Urinary bladder (tissue), 3 donors: ENCODE measurements at regions not wholly inside any gene's neighbourhood (a gene's known extent, or its start where the extent isn't known, plus 50 kb on each side); places are given as distances from the start of the nearest gene placed in this dataset.

Experiments used
- DNase-seq: peaks from one replicate; pipeline ENCODE4 v3.0.0-alpha.2; 2015; ENCODE audit errors: extremely low spot score
- H3K27ac ChIP-seq: one replicate; pipeline ENCODE4 v1.5.1; 2013; ENCODE audit warnings: low read depth, mild to moderate bottlenecking, moderate library complexity
- H3K36me3 ChIP-seq: one replicate; pipeline ENCODE4 v1.6.1; 2013; ENCODE audit warnings: mild to moderate bottlenecking, moderate library complexity; ENCODE audit not compliant: insufficient read depth
- H3K4me1 ChIP-seq: one replicate; pipeline ENCODE4 v1.6.1; 2013; ENCODE audit warnings: mild to moderate bottlenecking, moderate library complexity; ENCODE audit not compliant: insufficient read depth
- H3K4me3 ChIP-seq: one replicate; pipeline ENCODE4 v1.5.1; 2013; ENCODE audit warnings: low read depth, low read length
- WGBS: extraction: QIAGEN DNeasy Blood & Tissue Kit; methylation state at CpG from one replicate; pipeline ENCODE4 v1.1.7; 2013; 5-methylcytosine and 5-hydroxymethylcytosine counted together
- donor health status: healthy with polysubstance abuse.
- donor health status: healthy.

DNA sequence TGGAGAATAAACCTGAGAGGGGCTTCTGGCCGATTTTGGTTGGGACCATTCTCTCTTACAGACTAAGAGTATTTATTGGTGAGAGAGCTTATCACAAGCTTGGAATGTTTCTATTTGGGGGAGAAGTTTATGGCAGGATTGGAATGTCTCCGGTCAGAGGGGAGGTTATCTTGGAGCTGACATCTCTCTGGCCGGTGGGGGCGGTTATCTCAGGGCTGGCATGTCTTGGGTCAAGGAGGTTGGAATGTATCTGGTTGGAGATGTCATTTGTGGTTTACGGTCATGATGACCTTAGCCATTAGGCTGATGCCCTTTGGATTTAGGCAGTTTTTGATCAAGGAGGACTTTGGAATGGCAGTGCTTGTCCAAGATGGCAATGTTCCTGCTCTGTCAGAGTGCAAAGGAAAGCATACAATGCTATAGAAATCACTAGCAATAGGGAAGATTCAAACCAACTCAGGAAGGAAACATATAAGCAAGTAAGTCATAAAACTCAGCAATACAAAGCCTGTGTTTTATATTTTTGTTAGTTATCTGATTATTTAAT is 362.4 kb upstream of the LRATD1 start:
- Histone ChIP-seq H3K36me3 (no peaks in the 10 kb centered on the region), H3K4me3 (no peak overlapping the region), H3K27ac (no peak overlapping the region), H3K4me1 (no peaks in the 10 kb centered on the region)
- no peak for DNase-seq
- WGBS: 69% methylated on average over 5 of the region's 5 CpGs

DNA sequence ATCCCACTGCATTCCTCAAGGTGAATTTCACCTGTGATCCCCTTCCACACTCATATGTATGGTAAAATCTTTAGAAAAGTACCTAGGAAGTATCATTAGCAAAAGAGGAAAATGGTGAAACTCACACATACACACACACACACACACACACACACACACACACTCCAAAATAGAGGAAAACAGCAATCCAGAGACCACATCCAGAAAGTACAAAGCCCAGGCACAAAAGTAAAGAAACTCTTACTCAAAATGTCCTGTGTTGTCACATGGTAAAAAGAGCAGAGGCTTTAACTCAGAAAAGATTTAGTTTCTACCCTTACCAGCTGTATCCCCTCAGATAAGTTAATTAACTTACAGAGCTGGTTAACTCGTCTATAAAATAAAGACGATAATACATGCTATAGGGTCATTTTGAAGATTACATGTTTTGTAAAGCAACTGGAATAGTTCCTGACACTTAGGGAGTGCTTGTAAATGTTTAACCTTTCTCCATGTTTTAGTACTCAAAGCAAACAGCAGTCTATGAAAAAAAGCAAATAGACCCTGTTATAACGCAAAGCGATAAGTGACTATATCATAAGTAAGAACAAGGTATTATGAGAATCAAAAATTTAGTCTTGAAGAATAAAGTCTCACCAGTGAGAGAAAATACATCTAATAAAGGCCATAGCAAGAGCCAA is 360.0 kb upstream of the LRATD1 start:
- WGBS: 46% methylated on average over 4 of the region's 4 CpGs
- H3K36me3 ChIP-seq: no peaks in the 10 kb centered on the region

DNA sequence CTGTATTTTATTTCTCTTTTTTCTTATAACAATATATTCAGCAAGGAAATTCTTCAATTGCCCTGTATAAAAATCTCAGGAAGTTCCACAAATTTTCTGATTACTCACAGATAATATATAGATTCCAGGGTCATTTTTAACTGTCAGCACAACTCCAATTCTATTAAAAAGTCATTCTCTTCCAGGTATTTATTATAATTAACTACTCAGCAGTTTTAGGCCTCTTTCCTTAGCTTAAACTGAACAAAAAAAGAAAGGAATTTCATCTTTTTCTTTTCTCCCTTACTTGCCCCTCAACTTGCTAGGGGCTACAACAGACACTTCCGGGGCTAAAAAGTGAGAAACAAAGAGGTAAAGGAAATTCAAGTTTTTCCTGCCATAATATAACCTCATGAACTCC is 358.9 kb upstream of the LRATD1 start:
- no peaks in the 10 kb centered on the region for H3K36me3 ChIP-seq
- no peak for DNase-seq
- no peak overlapping the region for H3K27ac ChIP-seq
- H3K4me1 ChIP-seq: no peaks in the 10 kb centered on the region
- 90% methylated on average over 1 of the region's 1 CpG for WGBS
- no peak overlapping the region for H3K4me3 ChIP-seq

More for the DNA sequence above, 360.0 kb upstream of the LRATD1 start:
- Histone ChIP-seq H3K4me3 (no peak overlapping the region), H3K27ac (no peak overlapping the region), H3K4me1 (no peaks in the 10 kb centered on the region)
- no peak for DNase-seq

DNA sequence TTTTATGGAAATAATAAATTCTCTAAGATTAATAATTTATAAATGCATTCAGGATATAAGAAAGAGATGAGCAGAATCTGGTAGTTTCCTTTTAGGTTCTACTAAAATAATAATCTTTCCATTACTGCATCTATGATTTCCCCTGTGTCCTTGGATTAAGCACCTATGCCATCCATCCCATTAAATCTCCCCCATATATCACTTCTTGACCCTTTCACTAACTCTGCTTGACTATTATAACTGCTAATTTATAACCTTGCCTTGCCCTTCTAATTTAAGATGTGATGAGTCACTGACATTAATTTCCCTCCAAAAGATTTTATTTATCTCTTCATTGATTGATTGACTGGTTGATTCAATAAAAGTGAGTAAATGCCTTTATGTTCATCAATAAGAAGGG is 348.3 kb upstream of the LRATD1 start:
- H3K36me3 ChIP-seq: no peaks in the 10 kb centered on the region
- DNase-seq: no peak
- no peak overlapping the region for H3K27ac ChIP-seq
- H3K4me1 ChIP-seq: no peaks in the 10 kb centered on the region
- no peak overlapping the region for H3K4me3 ChIP-seq

DNA sequence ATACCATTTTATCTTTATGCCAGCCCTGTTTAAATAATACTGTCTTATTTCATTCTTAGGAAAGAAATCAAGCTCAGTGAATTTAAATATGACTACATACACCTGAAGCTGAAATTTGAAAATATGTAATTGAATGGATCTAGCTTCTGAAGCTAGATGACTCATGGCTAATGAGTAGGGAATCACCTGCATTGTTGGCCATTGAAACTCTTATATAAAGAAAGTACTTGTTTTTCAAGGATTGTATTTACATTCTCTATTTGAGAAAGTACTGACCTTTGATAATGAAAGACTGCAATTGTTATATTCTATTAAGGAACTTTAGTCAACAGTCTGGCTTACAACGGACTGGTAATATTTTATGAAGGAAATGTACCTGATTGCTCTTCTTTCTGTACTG is 346.7 kb upstream of the LRATD1 start:
- no peak overlapping the region for H3K4me3 ChIP-seq
- no peak for DNase-seq
- no peak overlapping the region for H3K27ac ChIP-seq
- 64% methylated on average over 1 of the region's 1 CpG for WGBS
- no peaks in the 10 kb centered on the region for H3K4me1 ChIP-seq
- H3K36me3 ChIP-seq: no peaks in the 10 kb centered on the region

DNA sequence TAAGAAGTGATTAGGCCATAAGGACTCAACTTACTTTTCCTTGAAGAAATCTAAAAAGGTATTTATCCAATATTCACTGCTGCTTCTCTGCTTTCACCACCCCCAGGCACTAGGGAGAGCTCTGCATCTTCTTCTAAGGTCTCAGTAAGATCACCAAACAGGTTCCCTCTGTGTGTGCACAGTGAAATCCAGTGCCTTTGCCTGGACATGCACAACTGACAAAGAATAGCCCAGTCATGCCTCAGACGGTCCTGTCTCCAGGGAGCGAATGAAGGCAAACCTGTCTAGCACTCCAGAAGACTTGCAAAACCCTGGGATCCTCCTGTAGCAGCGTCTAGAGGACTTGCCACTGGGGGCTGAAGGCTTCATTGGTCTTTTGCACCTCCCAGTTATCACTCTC is 344.5 kb upstream of the LRATD1 start:
- peak; percentile 84 for DNase-seq
- Histone ChIP-seq H3K4me1 (no peaks in the 10 kb centered on the region), H3K36me3 (no peaks in the 10 kb centered on the region), H3K27ac (no peak overlapping the region), H3K4me3 (no peak overlapping the region)
- 70% methylated on average over 3 of the region's 3 CpGs for WGBS

DNA sequence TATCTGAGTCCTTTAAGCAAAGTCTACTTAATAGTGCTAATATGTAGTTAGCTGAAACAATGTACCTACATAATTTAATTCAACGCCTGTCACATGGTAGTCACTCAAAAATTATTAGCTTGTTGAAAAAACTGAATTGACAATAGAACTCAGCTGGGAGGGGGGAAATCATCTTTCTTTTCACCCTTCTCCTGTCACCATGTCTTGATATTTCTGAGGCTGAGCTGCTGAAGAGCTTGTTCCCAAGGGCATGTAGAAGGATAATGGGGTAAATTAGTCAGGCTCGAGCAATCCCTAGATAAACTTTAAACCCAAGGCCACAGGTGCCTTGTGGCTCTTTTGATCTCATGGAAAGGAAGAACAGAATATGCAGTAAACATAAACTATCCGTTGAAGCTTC is 339.6 kb upstream of the LRATD1 start:
- H3K4me1 ChIP-seq: no peaks in the 10 kb centered on the region
- 47% methylated on average over 3 of the region's 3 CpGs for WGBS
- H3K36me3 ChIP-seq: no peaks in the 10 kb centered on the region
- H3K27ac ChIP-seq: no peak overlapping the region
- no peak overlapping the region for H3K4me3 ChIP-seq
- no peak for DNase-seq

DNA sequence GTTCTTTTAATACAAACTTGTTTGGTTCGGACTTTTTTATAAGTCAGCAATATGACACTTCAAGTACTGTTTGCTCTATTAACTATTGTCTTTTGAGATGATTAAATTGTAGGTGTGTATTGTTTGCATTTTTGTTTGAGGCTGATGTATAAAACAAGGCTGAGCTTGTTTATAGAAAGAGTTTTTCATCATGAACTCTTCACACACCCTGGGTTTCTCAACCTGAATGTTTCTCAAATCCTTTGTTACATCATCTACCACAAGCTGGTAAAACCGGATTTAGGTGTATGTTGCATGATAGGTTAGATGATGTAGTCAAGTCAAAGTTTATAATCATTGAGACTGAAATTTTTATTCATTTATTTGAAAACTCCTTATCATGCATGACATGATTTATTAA is 335.2 kb upstream of the LRATD1 start:
- Histone ChIP-seq H3K27ac (no peak overlapping the region), H3K36me3 (no peaks in the 10 kb centered on the region), H3K4me1 (no peaks in the 10 kb centered on the region), H3K4me3 (no peak overlapping the region)
- WGBS: 61% methylated on average over 2 of the region's 2 CpGs
- DNase-seq: peak; percentile 76

DNA sequence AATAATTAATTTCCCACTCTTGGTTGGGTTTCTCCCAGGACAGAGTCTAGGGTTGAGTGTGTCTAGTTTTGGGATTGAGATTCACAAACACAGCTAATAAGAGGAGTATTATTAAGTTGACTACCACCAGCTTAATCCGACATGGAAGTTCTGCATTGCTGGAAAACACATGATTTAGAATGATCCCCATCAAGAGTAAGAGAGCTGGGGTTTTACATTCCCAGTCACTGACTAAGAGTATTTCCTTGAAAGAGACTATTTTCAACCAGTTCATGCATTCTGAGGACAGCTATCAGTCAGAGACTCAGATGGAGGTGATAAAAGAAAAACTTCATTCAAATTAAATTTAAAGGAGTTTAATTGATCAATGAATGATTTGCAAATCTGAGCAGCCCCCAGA is 334.6 kb upstream of the LRATD1 start:
- DNase-seq: no peak
- Histone ChIP-seq H3K36me3 (no peaks in the 10 kb centered on the region), H3K27ac (no peak overlapping the region), H3K4me1 (no peaks in the 10 kb centered on the region), H3K4me3 (no peak overlapping the region)
- WGBS: 95% methylated on average over 1 of the region's 1 CpG

DNA sequence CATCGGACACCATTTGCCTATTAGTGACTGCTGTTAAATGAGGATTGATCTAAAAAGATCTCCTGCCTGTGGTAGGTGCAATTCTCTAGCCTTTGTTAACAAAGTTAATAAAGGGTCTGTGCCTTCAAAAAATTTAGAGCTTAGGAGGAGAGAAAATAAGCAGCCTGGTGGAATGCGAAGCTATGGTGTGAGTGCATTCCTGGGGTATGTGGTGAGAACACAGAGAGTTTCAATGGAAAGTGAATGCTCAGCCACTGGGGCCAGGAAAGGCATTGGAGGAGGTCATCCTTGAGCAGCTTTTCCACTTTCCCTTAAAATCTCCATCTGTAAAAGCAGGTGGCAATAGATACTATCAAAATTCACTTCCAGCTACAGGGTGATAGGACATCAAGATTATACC is 331.2 kb upstream of the LRATD1 start:
- 80% methylated on average over 2 of the region's 2 CpGs for WGBS
- DNase-seq: no peak
- H3K36me3 ChIP-seq: no peaks in the 10 kb centered on the region
- no peak overlapping the region for H3K4me3 ChIP-seq
- no peak overlapping the region for H3K27ac ChIP-seq
- H3K4me1 ChIP-seq: no peaks in the 10 kb centered on the region

DNA sequence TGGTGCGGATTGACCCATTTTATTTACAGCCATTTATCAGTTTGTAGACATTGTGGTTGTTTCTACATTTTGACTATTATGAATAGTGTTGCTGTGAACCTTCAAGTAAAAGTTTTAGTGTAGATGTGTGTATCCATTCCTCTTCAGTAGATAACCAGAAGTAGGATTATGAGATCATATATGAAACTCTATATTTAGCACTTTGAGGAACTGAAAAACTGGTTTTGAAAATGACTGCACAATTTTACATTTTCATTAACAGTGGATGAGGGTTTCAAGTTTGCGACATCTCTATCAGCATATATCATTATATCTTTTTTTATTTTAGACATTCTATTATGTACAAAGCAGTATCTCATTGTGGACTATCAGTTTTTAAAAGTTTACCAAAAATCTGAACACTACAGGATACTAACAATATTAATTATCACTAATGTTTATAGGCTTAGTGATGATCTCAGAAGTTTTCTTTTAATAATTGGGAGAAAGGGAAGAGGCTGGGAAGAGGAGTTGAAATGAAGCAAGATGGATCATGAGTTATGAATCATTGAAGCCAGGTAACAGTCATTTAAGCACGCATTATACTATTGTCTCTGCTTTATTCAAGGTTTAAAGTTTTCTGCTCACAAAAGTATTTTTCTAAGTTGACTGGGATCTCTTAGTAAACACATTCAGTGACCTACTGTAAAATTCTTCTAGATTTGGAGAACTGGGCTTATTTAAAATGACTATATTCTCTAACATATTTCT is 329.0 kb upstream of the LRATD1 start:
- 89% methylated on average over 3 of the region's 3 CpGs for WGBS

DNA sequence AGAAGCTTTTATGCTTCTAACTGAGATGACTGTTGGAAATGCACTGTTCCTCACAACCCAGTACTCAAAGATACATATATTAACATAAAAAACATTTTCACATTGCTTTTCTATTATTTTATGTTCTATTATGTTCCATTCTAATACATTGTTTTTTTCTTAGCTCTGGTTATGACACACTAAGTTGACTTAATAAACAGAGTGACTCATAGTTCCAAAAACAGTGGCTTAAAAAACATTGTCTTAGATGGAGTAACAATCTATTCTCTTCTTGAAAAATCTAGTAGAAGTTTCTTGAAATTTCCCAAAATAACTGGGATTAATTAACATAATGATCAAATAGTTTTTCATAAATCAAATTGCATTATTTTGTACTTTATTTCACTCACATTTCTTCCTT is 328.2 kb upstream of the LRATD1 start:
- Histone ChIP-seq H3K4me3 (no peak overlapping the region), H3K36me3 (no peaks in the 10 kb centered on the region), H3K27ac (no peak overlapping the region), H3K4me1 (no peaks in the 10 kb centered on the region)
- no peak for DNase-seq

More for the DNA sequence above, 329.0 kb upstream of the LRATD1 start:
- no peak for DNase-seq
- H3K4me3 ChIP-seq: no peak overlapping the region
- no peaks in the 10 kb centered on the region for H3K4me1 ChIP-seq
- H3K36me3 ChIP-seq: no peaks in the 10 kb centered on the region
- H3K27ac ChIP-seq: peak overlapping the region; percentile 2

DNA sequence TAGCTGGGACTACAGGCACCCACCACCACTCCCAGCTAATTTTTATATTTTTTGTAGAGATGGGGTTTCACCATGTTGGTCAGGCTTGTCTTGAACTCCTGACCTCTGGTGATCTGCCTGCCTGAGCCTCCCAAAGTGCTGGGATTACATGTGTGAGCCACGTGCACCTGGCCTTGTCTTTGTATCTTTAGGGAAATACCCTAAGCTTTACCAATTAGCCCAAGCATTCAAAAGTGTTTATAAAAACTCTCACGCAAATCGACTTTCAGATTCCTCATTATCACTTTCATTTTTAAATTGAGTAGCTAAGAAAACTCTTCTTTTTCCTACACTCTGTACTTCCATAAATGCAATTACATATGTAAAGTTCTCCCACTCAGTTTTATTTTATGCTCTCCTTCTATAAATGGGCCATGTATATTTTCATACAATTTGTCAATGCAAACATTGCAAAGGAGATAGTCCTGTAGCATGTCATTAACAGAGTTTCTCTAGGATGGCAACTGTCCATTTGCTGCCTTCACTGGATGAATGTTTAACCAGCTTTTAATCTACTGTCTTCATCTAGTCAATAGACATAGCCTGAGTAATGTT is 326.2 kb upstream of the LRATD1 start:
- H3K4me3 ChIP-seq: no peak overlapping the region
- H3K27ac ChIP-seq: no peak overlapping the region
- H3K36me3 ChIP-seq: no peaks in the 10 kb centered on the region
- H3K4me1 ChIP-seq: no peaks in the 10 kb centered on the region
- WGBS: 80% methylated on average over 3 of the region's 3 CpGs
- no peak for DNase-seq

DNA sequence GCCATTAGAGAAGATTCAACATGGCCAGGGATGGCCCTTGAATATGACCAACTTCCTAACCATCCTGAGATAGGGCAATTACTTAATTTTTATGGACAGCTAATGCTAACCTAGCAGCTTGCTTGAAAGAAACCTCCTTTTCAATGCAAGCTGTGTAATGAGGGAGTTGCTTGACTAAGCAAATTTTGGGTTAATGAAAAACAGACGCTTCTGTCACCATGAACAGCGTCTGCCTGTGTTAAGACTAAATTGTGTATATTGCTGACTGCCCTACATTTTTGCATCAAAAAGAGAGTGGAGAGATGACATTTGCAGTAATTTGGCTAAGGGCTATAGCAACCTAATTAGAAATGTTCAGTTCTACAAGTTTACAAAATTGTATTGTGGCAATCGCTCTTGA is 319.2 kb upstream of the LRATD1 start:
- Histone ChIP-seq H3K4me1 (no peaks in the 10 kb centered on the region), H3K36me3 (no peaks in the 10 kb centered on the region), H3K4me3 (no peak overlapping the region), H3K27ac (no peak overlapping the region)
- 59% methylated on average over 3 of the region's 3 CpGs for WGBS
- no peak for DNase-seq
